Activated CD8-positive, alpha-beta memory T cell treated with anti-CD3 and anti-CD28 coated beads, Interleukin-2, amount 10 ng/mL, durations not matched to agents 7 days and 5 days (primary cell): ENCODE measurements at regions not wholly inside any gene's neighbourhood (a gene's known extent, or its start where the extent isn't known, plus 50 kb on each side); places are given as distances from the start of the nearest gene placed in this dataset.
"Not testable (repeated sequence)": the region's sequence is repeated elsewhere in the genome, so short reads cannot be mapped to it uniquely, and the experiment has no call there.

Experiments used
- ATAC-seq: fragments of 150-1000 bp; cut with Tn5 transposase; one replicate; pipeline ENCODE4 v1.10.0; 2021; ENCODE audit warnings: moderate library complexity
- CTCF ChIA-PET: fragments of 350-600 bp; sonication (Branson Sonifier 250); formaldehyde crosslinking; loops from one replicate; lab custom pipeline; 2021; ENCODE audit warnings: antibody characterized with exemption; lab: Charles Lee
- DNase-seq: peaks from one replicate; pipeline ENCODE4 v3.0.0-alpha.2; 2020
- H3K27ac Mint-ChIP-seq: one replicate; pipeline ENCODE4 v1.8.0; 2021; ENCODE audit warnings: mild to moderate bottlenecking, mixed read lengths
- H3K27me3 Mint-ChIP-seq: one replicate; pipeline ENCODE4 v1.8.0; 2021; ENCODE audit warnings: mixed read lengths
- H3K36me3 Mint-ChIP-seq: one replicate; pipeline ENCODE4 v1.8.0; 2021; ENCODE audit warnings: mild to moderate bottlenecking, mixed read lengths
- H3K4me1 Mint-ChIP-seq: one replicate; pipeline ENCODE4 v1.8.0; 2021; ENCODE audit warnings: mixed read lengths
- H3K4me3 Mint-ChIP-seq: one replicate; pipeline ENCODE4 v1.8.0; 2021; ENCODE audit warnings: mild to moderate bottlenecking, moderate library complexity, mixed read lengths
- H3K9me3 Mint-ChIP-seq: one replicate; pipeline ENCODE4 v1.8.0; 2022; ENCODE audit warnings: low read depth, mixed read lengths

DNA sequence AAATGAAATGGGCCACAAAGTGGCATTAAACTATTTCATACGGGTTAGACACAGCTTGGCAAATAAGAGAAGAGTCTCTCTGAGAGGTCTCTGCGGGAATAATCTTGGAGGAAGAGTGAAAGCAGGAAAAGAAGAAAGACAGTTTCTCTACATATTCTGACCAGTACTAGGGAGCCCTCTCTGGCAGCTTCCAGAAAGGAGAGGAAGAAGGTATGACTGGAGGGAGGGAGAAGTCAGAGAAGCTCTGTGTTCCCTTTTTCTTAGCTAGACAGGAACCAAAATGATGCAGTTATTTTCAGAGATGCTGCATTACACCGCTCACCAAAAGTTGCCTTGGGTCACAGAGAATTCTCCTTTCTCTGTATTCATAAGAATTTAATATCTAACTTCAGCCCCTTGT lies 382.1 kb downstream of the KCNA4 start:
- DNase-seq (no peak), ATAC-seq (no peak)
- Mint-ChIP-seq H3K9me3 (no peaks in the 10 kb centered on the region), H3K27me3 (no peaks in the 10 kb centered on the region), H3K4me1 (no peaks in the 10 kb centered on the region), H3K27ac (no peak overlapping the region), H3K36me3 (no peaks in the 10 kb centered on the region), H3K4me3 (no peak overlapping the region)
- CTCF ChIA-PET, result no interaction called here

- no peak overlapping the region for H3K27ac Mint-ChIP-seq
- DNase-seq (no peak), ATAC-seq (no peak)
- no peak overlapping the region for H3K4me3 Mint-ChIP-seq
- CTCF ChIA-PET, result no interaction called here
- no peaks in the 10 kb centered on the region for H3K27me3 Mint-ChIP-seq
- no peaks in the 10 kb centered on the region for H3K36me3 Mint-ChIP-seq
- no peaks in the 10 kb centered on the region for H3K9me3 Mint-ChIP-seq
- no peaks in the 10 kb centered on the region for H3K4me1 Mint-ChIP-seq
Measured at GRCh38 chr11:29634244-29634643, 382.6 kb downstream of the KCNA4 start.

DNA sequence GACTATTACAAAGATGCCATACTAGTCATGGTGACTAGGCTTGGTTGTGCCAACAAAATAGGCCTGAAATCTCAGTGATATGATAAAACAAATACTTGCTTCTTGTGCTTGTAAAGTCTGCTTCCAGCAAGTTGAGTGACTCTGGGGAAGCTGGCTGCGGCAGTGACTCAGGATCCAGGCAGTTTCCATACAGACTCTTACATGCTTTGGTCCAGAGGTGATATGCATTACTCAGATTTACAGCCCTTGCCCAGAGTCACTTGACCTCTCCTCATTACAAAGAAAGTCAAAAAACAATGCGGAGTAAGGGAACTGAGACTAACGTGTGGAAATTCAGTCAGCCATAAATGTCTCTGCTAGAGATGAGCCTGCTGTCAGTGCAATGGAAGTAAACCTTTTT lies 387.5 kb downstream of the KCNA4 start:
- Mint-ChIP-seq H3K4me3 (no peak overlapping the region), H3K4me1 (no peaks in the 10 kb centered on the region), H3K27me3 (no peaks in the 10 kb centered on the region), H3K9me3 (no peaks in the 10 kb centered on the region), H3K27ac (no peak overlapping the region), H3K36me3 (no peaks in the 10 kb centered on the region)
- ATAC-seq (no peak), DNase-seq (no peak)
- CTCF ChIA-PET, result no interaction called here

- Mint-ChIP-seq H3K4me1 (no peaks in the 10 kb centered on the region), H3K4me3 (no peak overlapping the region), H3K9me3 (no peaks in the 10 kb centered on the region), H3K27me3 (no peaks in the 10 kb centered on the region), H3K27ac (no peak overlapping the region), H3K36me3 (no peaks in the 10 kb centered on the region)
- no peak for DNase-seq
- ATAC-seq, result no peak
- CTCF ChIA-PET, result no interaction called here
Measured at GRCh38 chr11:29628609-29629008, 388.2 kb downstream of the KCNA4 start.

GRCh38 chr11:29627541-29627940 lies 389.3 kb downstream of the KCNA4 start:
- no peaks in the 10 kb centered on the region for H3K9me3 Mint-ChIP-seq
- H3K4me1 Mint-ChIP-seq, result no peaks in the 10 kb centered on the region
- no peak overlapping the region for H3K4me3 Mint-ChIP-seq
- H3K27ac Mint-ChIP-seq, result no peak overlapping the region
- DNase-seq, result no peak
- H3K27me3 Mint-ChIP-seq, result no peaks in the 10 kb centered on the region
- no peak for ATAC-seq
- no peaks in the 10 kb centered on the region for H3K36me3 Mint-ChIP-seq
- CTCF ChIA-PET, result no interaction called here

- Mint-ChIP-seq H3K36me3 (no peaks in the 10 kb centered on the region), H3K27ac (no peak overlapping the region), H3K4me3 (no peak overlapping the region), H3K27me3 (no peaks in the 10 kb centered on the region), H3K4me1 (no peaks in the 10 kb centered on the region), H3K9me3 (no peaks in the 10 kb centered on the region)
- no peak for ATAC-seq
- no peak for DNase-seq
- CTCF ChIA-PET, result no interaction called here
Measured at GRCh38 chr11:29623144-29623722, 393.6 kb downstream of the KCNA4 start.

- CTCF ChIA-PET, result no interaction called here
- Mint-ChIP-seq H3K9me3 (peaks cover 3% of the 10 kb centered on the region), H3K27ac (no peak overlapping the region), H3K4me3 (no peak overlapping the region), H3K27me3 (no peaks in the 10 kb centered on the region), H3K4me1 (no peaks in the 10 kb centered on the region), H3K36me3 (no peaks in the 10 kb centered on the region)
- ATAC-seq, result no peak
- no peak for DNase-seq
Measured at GRCh38 chr11:29616611-29617010, 400.2 kb downstream of the KCNA4 start.

DNA sequence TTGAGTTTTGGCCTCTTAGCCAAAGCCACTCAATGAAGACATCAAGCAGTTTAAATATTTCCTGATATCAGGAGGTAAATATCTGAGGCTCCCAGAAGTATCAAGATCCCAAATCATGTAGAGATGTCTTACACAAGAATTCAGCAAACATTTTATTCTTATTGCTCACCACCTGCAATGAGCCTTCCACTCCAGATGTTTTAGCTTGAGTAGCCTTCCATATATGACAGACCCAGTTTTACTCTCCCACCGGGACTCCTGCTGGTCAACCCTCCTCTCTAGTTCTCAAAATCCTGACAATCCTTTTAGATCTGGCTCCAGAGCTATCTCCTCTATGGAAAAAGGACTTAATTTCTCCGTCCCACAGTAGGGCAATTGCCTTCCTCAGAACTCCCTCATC lies 404.4 kb downstream of the KCNA4 start:
- CTCF ChIA-PET, result no interaction called here
- H3K36me3 Mint-ChIP-seq, result no peaks in the 10 kb centered on the region
- DNase-seq (no peak), ATAC-seq (no peak)
- no peaks in the 10 kb centered on the region for H3K27me3 Mint-ChIP-seq
- no peaks in the 10 kb centered on the region for H3K4me1 Mint-ChIP-seq
- H3K4me3 Mint-ChIP-seq, result no peak overlapping the region
- H3K9me3 Mint-ChIP-seq, result peaks cover 5% of the 10 kb centered on the region
- H3K27ac Mint-ChIP-seq, result no peak overlapping the region

DNA sequence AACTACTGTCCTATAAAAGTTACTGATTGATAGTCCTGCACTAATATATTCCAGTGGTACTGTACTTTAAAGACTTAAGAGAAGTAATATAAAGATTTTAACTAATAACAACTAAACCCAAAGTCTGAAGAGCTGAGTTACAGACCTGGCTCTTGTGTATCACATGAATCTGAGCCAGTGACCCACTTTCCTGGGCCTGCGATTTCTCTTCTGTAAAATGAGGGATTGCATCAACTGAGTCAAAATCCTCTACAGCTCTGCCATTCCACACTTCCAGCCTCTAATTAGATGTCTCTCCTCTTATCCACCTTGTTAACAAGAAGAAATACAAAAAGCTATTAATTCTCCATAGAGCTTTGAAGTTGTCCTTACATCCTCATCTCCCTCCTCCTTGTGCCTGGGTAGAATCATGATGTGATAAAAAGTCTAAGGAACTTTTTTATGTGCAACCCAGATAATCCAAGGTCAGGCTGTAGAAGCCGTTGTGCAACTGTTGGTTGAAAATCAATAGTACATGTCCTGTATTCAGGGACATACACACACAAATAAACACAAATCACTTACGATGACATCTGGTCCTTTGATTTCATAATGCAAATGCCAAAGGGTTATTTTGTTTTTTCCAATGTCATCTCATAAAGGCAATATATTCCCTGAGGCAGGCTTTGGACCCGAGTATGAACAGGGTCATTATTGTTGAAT lies 410.3 kb downstream of the KCNA4 start:
- Mint-ChIP-seq H3K4me3 (no peak overlapping the region), H3K4me1 (no peaks in the 10 kb centered on the region), H3K9me3 (peaks cover 6% of the 10 kb centered on the region), H3K36me3 (no peaks in the 10 kb centered on the region), H3K27me3 (no peaks in the 10 kb centered on the region), H3K27ac (no peak overlapping the region)
- DNase-seq (no peak), ATAC-seq (no peak)
- CTCF ChIA-PET, result no interaction called here

DNA sequence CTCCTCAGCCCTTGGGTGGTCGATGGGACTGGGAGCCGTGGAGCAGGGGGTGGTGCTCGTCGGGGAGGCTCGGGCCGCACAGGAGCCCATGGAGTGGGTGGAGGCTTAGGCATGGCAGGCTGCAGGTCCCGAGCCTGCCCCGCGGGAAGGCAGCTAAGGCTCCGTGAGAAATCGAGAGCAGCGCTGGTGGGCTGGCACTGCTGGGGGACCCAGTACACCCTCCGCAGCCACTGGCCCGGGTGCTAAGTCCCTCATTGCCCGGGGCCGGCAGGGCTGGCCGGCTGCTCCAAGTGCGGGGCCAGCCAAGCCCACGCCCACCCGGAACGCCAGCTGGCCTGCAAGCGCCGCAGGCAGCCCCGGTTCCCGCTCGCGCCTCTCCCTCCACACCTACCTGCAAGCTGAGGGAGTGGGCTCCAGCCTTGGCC lies 416.7 kb downstream of the KCNA4 start:
- H3K9me3 Mint-ChIP-seq, result peaks cover 13% of the 10 kb centered on the region
- H3K36me3 Mint-ChIP-seq, DNase-seq, H3K27me3 Mint-ChIP-seq, H3K4me3 Mint-ChIP-seq, H3K4me1 Mint-ChIP-seq, CTCF ChIA-PET, H3K27ac Mint-ChIP-seq, ATAC-seq: not testable (repeated sequence)

DNA sequence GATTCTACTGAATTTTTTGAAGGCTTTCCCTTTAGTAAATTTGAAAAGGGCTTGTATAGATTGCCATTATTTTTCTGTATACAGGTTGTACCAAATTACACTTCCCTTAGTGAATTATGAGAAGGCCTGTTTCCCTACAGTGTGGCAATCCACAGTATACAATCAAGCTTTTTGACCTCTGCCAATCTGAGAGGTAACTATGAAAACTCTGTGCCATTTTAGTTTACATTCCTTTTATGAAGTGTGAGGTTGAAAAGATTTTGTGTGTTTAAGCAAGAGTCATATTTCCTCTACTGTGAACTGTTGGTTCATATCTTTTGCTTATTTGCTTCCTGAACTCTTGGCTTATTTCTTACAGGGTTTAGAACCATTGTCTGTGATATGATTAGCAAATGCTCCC lies 432.5 kb downstream of the KCNA4 start:
- Mint-ChIP-seq H3K36me3 (no peaks in the 10 kb centered on the region), H3K4me3 (no peak overlapping the region), H3K27ac (no peak overlapping the region), H3K27me3 (no peaks in the 10 kb centered on the region), H3K4me1 (no peaks in the 10 kb centered on the region), H3K9me3 (peaks cover 5% of the 10 kb centered on the region)
- CTCF ChIA-PET, result no interaction called here
- no peak for DNase-seq
- no peak for ATAC-seq

DNA sequence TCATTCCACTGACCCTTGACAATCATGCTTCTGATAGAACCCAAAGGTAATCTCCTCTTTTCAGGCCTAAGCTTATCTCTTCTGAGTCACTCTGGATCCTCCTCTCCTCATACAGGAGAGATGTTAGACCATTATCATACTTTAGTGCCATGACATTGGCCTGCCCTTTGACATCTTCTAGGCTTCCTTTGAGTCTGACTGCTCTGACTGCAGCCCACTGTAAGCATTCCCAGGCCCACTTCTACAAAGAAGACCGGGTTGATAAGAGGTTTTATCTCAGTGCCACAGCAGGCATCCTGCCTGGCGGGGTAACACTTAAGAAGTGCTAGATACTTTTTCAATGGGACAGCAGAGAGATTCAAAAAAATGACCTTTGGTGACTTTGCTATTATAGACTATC lies 438.0 kb downstream of the KCNA4 start:
- H3K27me3 Mint-ChIP-seq, result no peaks in the 10 kb centered on the region
- CTCF ChIA-PET, result no interaction called here
- DNase-seq, result no peak

GRCh38 chr11:29564486-29564885 lies 452.3 kb downstream of the KCNA4 start:
- CTCF ChIA-PET, result no interaction called here

More for the DNA sequence above, 438.0 kb downstream of the KCNA4 start:
- no peaks in the 10 kb centered on the region for H3K36me3 Mint-ChIP-seq
- H3K4me3 Mint-ChIP-seq, result no peak overlapping the region
- no peak for ATAC-seq
- H3K27ac Mint-ChIP-seq, result no peak overlapping the region
- H3K4me1 Mint-ChIP-seq, result no peaks in the 10 kb centered on the region
- peaks cover 5% of the 10 kb centered on the region for H3K9me3 Mint-ChIP-seq

GRCh38 chr11:29562183-29562582 lies 454.6 kb downstream of the KCNA4 start:
- Mint-ChIP-seq H3K27me3 (no peaks in the 10 kb centered on the region), H3K9me3 (no peaks in the 10 kb centered on the region), H3K4me1 (no peaks in the 10 kb centered on the region), H3K27ac (no peak overlapping the region), H3K36me3 (no peaks in the 10 kb centered on the region), H3K4me3 (no peak overlapping the region)
- no peak for ATAC-seq
- CTCF ChIA-PET, result no interaction called here
- DNase-seq, result no peak

More at GRCh38 chr11:29564486-29564885, 452.3 kb downstream of the KCNA4 start:
- Mint-ChIP-seq H3K36me3 (no peaks in the 10 kb centered on the region), H3K4me3 (no peak overlapping the region), H3K4me1 (no peaks in the 10 kb centered on the region), H3K27me3 (no peaks in the 10 kb centered on the region), H3K27ac (no peak overlapping the region), H3K9me3 (peaks cover 2% of the 10 kb centered on the region)
- ATAC-seq (no peak), DNase-seq (no peak)
